Pancreas (tissue), 10 donors: ENCODE measurements at regions not wholly inside any gene's neighbourhood (a gene's known extent, or its start where the extent isn't known, plus 50 kb on each side); places are given as distances from the start of the nearest gene placed in this dataset.

ENCODE experiments used
- ATAC-seq, 4 donors: fragments of 200-7000 bp; cut with Tn5 transposase; one replicate each; pipeline versions ENCODE4 v1.8.0 to v1.9.1; 2020; ENCODE audit warnings: mild to moderate bottlenecking in 4 of 4, moderate library complexity in 4 of 4
- DNase-seq, 6 donors: peaks; one replicate each; pipeline ENCODE4 v3.0.0-alpha.2; 2020
- FAIRE-seq: peaks from 2 replicates; lab custom pipeline; 2012; peaks lifted over from hg19 to GRCh38; lab: Jason Lieb, UNC
- H3K27ac ChIP-seq, 4 donors: fragments of 200-600 bp; sonication (generic); 1 replicate in 3 of 4; 2 replicates in 1 of 4; pipeline versions ENCODE4 v1.5.0 to v1.8.0; 2020
- H3K27me3 ChIP-seq, 4 donors: fragments of 200-600 bp; one replicate each; pipeline ENCODE4 v1.8.0; 2021
- H3K36me3 ChIP-seq, 3 donors: fragments of 200-600 bp; sonication (generic) in 1 of 3; one replicate each; pipeline versions ENCODE4 v1.5.0 to v1.8.0; 2020 to 2021
- H3K4me1 ChIP-seq, 3 donors: fragments of 200-600 bp; one replicate each; pipeline ENCODE4 v1.8.0; 2021
- H3K4me3 ChIP-seq, 4 donors: fragments of 200-600 bp; sonication (generic) in 2 of 4; one replicate each; pipeline versions ENCODE4 v1.5.0 to v1.8.0; 2020 to 2021
- H3K9me3 ChIP-seq, 4 donors: fragments of 200-600 bp; one replicate each; pipeline ENCODE4 v1.8.0; 2021
- WGBS, 2 donors: extraction: QIAGEN DNeasy Blood & Tissue Kit; methylation state at CpG; one replicate each; pipeline ENCODE4 v1.1.7; 2013; 5-methylcytosine and 5-hydroxymethylcytosine counted together
- intact Hi-C, 3 donors: fragments of 100-400 bp; cut with DNase I; formaldehyde crosslinking; loops; one replicate each; pipeline versions ENCODE4 v1.11.1 to v1.14.2; 2022
- TF ChIP-seq, protein P1 (sequence below), 4 donors: fragments of 200-600 bp; sonication (generic) in 3 of 4; IDR thresholded peaks; one replicate each; pipeline versions ENCODE4 v1.5.0 to v1.8.0; 2021; ENCODE audit warnings: antibody characterized with exemption in 4 of 4
- donor health status: healthy with polysubstance abuse.
- donor health status: DM: no; HTN: no; CAD: no; lungs with moderate emphysema.
- donor health status: DM: no; HTN: no; CAD: no.
- donor health status: control.
- donor health status: control.
- donor health status: Bipolar disorder and iron deficiency.
- donor health status: DM: yes; HTN: yes; CAD: no.
- donor health status: DM: no; HTN: no; CAD: no.
- donor health status: DM: no; HTN: no; CAD: no.
- donor health status: DM: yes; HTN: yes; CAD: no.

DNA sequence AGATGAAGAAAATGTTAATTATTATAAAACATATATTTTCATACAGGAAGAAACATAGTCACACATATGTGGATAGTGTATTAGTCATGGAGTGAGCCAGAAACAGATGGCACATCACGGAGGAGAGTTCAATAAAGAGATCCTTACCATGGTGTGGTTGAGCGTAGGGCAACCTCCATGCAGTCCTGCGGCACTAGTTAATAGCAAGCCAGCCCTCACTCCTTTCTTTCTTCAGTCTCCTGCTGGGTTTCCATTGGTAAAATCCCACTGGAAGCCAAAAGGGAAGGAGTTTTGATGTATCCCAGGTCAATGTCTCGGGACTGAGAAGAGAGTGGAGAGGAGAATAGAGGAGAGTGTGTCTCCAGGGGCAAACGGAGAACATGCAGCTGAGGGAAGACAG is 328.1 kb downstream of the NR4A2 start:
- Histone ChIP-seq H3K36me3 (no peaks in the 10 kb centered on the region), H3K9me3 (no peaks in the 10 kb centered on the region), H3K27me3 (no peaks in the 10 kb centered on the region), H3K4me3 (no peak overlapping the region), H3K4me1 (no peaks in the 10 kb centered on the region), H3K27ac (no peak overlapping the region)
- WGBS, 2 donors: 79 to 81% methylated on average over 5 of the region's 5 CpGs
- DNase-seq (no peak), FAIRE-seq (no peak), ATAC-seq (no peak)
- TF ChIP-seq, protein P1, sequence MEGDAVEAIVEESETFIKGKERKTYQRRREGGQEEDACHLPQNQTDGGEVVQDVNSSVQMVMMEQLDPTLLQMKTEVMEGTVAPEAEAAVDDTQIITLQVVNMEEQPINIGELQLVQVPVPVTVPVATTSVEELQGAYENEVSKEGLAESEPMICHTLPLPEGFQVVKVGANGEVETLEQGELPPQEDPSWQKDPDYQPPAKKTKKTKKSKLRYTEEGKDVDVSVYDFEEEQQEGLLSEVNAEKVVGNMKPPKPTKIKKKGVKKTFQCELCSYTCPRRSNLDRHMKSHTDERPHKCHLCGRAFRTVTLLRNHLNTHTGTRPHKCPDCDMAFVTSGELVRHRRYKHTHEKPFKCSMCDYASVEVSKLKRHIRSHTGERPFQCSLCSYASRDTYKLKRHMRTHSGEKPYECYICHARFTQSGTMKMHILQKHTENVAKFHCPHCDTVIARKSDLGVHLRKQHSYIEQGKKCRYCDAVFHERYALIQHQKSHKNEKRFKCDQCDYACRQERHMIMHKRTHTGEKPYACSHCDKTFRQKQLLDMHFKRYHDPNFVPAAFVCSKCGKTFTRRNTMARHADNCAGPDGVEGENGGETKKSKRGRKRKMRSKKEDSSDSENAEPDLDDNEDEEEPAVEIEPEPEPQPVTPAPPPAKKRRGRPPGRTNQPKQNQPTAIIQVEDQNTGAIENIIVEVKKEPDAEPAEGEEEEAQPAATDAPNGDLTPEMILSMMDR (IDR thresholded peaks at IDR 0.05): no peak
- intact Hi-C loops: no loop called here

DNA sequence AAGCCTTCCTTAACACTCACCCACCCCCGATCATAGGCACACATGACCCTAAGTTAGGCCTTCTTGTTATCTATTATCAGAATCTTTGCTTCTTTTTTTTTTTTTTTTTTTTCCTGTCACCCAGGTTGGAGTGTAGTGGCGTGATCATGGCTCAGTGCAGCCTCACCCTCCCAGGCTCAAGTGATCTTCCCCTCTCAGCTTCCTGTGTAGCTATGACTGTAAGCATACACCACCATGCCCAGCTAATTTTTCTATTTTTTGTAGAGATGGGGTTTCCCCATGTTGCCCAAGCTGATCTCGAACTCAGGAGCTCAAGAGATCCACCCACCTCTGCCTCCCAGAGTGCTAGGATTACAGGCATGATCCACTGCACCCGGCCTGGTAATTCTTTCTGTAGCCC is 328.7 kb downstream of the NR4A2 start:
- no peaks in the 10 kb centered on the region for H3K9me3 ChIP-seq
- no peak overlapping the region for H3K27ac ChIP-seq
- no peak for ATAC-seq
- no peak for FAIRE-seq
- H3K4me3 ChIP-seq: no peak overlapping the region
- no peak for DNase-seq
- 79 to 94% methylated on average over 4 of the region's 4 CpGs for WGBS, 2 donors
- H3K27me3 ChIP-seq: no peaks in the 10 kb centered on the region
- H3K4me1 ChIP-seq: no peaks in the 10 kb centered on the region
- intact Hi-C loops: no loop called here
- TF ChIP-seq, protein P1 (IDR thresholded peaks at IDR 0.05): no peak
- H3K36me3 ChIP-seq: no peaks in the 10 kb centered on the region

DNA sequence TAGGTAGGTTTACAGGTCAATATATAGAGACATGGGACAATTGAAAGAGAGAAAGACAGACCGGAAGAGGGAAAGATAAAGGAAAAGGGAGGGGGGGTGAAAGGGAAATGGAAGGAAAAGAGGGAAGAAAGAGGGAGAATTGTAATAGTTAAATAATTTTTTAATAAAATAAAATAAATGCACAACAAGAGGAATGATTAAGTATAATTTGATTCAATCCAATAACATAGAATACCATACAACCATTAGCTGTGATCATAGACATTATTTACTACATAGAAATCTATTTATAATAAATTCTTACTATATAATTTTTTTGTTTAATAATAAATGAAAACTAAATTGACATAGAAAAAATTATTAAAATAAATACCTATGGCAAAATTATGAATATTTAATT is 330.7 kb downstream of the NR4A2 start:
- TF ChIP-seq, protein P1 (IDR thresholded peaks at IDR 0.05): no peak
- Histone ChIP-seq H3K27ac (no peak overlapping the region), H3K36me3 (no peaks in the 10 kb centered on the region), H3K4me3 (no peak overlapping the region), H3K9me3 (no peaks in the 10 kb centered on the region), H3K4me1 (no peaks in the 10 kb centered on the region), H3K27me3 (no peaks in the 10 kb centered on the region)
- intact Hi-C loops: no loop called here
- ATAC-seq: no peak
- peak; percentile 86 for FAIRE-seq
- DNase-seq: no peak
- WGBS, 2 donors: 89 to 100% methylated on average over 1 of the region's 1 CpG

DNA sequence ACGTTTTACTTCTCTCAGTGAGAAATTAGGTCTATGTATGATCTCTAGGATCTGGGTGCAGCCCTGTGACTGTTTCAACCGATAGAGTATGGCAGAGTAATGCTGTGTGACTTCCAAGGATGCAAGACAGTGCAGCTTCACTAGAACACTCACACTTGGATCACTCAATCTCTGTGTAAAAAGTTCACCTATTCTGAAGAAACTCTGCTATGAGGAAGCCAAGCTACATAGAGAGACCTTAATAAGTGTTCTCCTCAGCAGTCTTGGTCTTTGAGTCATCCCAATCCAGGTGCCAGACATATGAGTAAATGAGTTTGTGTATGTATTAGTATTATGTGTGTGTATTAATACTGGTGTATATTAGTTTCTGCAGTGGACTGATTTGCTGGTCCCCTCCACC is 335.0 kb downstream of the NR4A2 start:
- no peaks in the 10 kb centered on the region for H3K36me3 ChIP-seq
- intact Hi-C loops: no loop called here
- DNase-seq (no peak), FAIRE-seq (no peak), ATAC-seq (no peak)
- H3K4me1 ChIP-seq: no peaks in the 10 kb centered on the region
- 52 to 72% methylated on average over 2 of the region's 2 CpGs for WGBS, 2 donors
- no peak overlapping the region for H3K27ac ChIP-seq
- TF ChIP-seq, protein P1 (IDR thresholded peaks at IDR 0.05): no peak
- H3K27me3 ChIP-seq: no peaks in the 10 kb centered on the region
- no peak overlapping the region for H3K4me3 ChIP-seq
- H3K9me3 ChIP-seq: no peaks in the 10 kb centered on the region

DNA sequence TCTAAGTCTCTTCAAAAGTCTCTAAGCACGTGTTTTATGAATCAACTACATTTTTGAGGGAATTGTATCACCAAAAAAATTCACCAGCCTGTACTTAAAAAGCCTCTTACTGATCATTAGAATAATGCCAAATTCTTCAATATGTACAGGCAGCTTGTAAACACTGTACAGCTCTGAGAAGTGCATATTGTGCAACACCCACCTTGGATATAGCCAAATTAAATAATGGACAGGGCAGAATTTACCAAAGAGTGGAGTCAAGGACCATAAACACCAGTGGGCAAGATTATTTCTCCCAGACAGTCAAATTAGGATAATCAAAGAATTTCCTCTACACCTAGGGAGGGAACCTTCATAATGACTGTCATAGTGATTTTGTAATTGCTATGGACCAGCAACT is 338.2 kb downstream of the NR4A2 start:
- H3K4me1 ChIP-seq: no peaks in the 10 kb centered on the region
- TF ChIP-seq, protein P1 (IDR thresholded peaks at IDR 0.05): no peak
- no peak for DNase-seq
- WGBS, 2 donors: 56 to 86% methylated on average over 1 of the region's 1 CpG
- no peaks in the 10 kb centered on the region for H3K9me3 ChIP-seq
- no peak overlapping the region for H3K27ac ChIP-seq
- no peaks in the 10 kb centered on the region for H3K36me3 ChIP-seq
- ATAC-seq: no peak
- H3K27me3 ChIP-seq: no peaks in the 10 kb centered on the region
- intact Hi-C loops: no loop called here
- FAIRE-seq: no peak
- no peak overlapping the region for H3K4me3 ChIP-seq
